Fibroblast of gingiva (primary cell): ENCODE measurements at regions not wholly inside any gene's neighbourhood (a gene's known extent, or its start where the extent isn't known, plus 50 kb on each side); places are given as distances from the start of the nearest gene placed in this dataset.

Experiments used
- DNase-seq: peaks from one replicate; pipeline ENCODE4 v3.0.0-alpha.2; 2011; ENCODE audit warnings: low read depth

DNA sequence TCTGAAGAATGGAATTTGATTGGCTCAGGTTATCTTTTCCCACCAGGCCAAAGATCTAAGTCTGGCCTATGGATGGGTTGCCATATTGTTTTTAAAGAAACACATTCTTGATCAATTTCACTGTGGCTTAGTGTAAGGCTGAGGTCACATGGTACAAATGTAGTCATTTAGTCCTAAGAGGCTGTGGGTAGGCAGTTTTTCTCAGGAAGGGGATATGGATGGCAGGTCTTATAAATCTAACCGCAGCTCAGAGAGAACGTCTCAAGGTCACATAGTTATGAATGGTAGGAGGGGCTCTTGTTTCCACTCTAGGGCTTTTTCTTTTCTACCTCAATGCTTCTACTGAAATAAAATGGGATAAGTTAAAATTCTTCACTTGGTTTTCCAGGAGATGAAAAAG lies 128.6 kb upstream of the ACTBL2 start:
- no peak for DNase-seq

DNA sequence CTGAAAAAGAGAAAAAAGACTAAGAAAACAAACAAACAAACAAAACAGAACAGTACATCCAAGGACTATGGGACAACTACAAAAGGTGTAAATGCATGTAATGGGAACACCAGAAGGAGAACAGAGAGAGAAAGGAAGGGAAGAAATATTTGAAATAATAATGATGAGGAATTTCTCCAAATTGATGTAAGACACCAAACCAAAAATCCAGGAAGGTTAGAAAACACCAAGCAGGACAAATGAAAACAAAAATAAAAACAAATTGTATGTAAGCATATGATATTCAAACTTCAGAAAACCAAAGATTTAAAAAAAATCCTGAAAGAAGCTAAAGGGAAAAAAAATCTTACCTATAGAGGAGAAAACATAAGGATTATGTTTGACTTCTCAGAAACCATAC lies 125.9 kb upstream of the ACTBL2 start:
- DNase-seq: no peak

DNA sequence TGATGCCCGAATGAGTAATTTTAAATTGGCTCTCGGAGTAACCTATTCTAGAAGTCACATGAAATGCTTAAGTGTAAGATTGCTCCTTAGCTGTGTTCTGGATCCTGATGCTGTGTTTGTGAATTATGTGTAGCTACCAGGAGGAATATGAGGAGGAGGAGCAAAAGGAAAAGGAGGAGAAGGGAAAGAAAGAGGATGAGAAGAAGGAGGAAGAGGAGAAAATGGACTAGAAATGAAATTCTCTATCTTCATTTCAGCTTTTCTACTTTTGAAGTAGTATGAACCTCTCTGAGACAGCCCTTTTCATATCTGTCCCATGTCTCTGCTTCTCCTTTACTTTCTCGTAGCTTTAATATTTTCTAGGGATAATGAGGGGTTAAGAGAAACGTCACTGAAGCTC lies 119.4 kb upstream of the ACTBL2 start:
- DNase-seq: no peak

DNA sequence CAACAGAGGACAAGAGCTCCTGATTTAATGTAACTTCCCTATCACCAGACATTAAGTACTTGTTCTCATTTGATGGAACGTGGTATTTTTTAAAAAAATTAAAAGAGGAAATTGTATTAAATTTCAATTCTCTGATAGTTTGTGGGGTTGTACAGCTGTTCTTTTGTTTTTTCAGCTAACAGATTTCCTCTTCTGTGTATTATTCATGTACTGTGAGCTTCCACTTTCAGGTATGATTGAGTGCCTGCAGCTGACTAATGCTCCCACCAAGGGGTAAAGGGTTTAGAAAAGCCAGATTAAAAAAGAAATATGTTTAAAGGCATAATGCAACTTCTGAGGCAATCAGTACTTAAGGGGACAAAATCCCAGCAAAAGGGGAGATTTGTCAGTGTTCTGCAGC lies 117.7 kb upstream of the ACTBL2 start:
- no peak for DNase-seq

DNA sequence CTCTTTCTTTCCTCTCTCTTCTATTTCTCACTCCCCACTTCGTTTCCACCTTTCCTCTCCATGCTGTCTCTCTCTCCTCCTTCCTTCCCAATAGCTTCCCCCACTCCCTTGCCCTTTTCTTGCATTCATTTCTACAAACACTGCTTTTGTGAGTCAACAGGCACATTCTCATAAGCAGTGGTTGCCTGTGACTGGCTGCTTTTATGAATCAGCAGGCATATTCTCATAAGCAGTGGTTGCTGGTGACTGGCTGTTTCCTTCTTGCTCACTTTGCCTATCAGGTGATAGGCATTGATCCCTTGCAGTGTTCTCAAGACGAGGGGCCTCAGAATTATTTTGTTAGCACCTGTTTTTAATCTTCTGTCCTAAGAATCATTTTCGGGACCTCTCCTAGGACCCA lies 116.1 kb upstream of the ACTBL2 start:
- DNase-seq: peak; percentile 20

DNA sequence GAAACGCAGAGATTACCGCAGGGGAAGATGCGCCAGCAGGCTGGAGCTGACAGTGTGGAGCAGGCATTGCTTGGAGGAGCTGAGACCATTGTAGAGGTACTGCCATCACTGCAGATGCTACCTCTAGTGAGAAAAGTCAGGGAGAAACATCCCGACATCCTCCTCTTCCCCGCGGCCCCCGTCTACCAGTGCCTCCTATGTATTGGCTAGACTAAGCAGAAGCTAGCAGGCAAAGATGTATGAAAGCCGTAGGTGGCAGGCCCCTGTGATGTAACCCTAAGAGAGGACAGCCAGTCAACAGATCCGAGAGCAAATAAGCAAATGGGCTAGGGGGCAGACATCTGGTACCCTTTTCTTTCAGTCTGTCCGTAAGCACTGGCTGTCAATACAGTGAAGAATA lies 115.5 kb upstream of the ACTBL2 start:
- no peak for DNase-seq

DNA sequence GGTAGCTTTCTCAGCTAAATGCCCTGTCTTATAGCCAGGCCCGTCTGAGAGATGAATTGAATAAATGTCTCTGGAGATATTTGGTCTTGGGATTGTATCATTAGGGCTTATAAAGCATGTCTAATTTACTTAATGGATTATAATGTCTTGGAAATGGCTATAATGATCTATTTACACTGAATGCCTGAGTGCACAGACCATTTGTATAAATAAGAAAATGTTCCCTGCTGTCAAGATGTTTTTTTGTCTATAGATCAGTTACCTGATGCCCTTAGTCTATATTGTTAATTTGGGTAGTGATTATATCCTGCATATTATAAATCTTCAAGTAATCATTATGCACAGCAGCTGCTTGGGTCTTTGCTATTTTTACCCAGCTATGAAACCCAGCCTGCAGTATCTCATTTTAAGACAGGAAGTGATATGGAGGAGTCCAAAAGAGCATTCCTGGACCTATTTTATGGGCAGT lies 112.9 kb upstream of the ACTBL2 start:
- no peak for DNase-seq

DNA sequence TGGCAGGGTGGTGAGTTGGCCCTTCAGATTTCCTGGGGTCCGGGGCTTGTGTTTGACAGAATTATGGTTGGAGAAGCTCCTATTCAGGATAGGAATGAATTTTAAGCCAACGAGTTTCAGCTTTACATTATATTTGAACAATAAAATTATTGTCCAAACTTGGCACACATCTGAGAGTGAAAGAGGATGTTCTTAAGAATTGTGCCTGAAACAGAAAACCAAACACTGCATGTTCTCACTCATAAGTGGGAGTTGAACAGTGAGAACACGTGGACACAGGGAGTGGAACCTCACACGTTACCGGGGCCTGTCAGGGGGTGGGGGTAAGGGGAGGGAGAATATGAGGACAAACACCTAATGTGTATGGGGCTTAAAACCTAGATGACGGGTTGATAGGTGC lies 111.8 kb upstream of the ACTBL2 start:
- DNase-seq: no peak

DNA sequence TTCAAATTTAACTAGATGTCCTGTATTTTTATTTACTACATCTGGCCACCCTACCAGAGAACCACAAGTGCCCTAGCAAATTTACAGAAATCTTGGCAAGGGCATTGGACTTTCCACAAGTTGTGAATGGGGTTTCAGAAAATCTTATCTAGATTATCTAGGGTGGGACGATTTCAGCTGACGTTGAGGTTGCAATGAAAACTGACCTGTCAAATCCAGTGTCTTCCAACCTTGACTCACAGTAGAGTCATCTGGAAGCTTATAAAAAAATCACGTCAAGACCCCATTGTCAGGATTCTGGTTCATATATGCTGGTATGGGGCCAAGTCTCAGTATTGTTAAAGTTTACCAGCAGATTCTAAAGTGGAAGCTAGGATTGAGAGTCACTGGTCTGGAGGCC lies 109.6 kb upstream of the ACTBL2 start:
- DNase-seq: no peak

DNA sequence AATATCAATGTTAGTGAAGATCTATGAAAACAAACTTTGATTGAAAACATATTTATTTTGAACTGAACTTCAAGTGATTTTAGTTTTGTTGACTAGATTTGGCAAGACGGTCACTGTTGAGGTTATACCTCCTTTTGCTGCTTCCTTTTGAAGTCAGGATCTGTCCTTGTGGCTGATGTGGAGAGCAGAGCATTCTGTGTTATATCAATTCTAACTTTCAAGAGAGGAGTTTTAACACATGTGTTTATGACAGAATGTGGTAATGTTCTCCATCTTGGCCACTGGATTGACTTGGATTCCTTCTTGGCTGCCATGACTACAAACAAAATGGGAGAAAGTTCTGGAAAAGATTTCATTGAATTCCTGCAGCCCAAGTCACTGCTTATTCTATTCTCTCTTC lies 104.0 kb upstream of the ACTBL2 start:
- no peak for DNase-seq

DNA sequence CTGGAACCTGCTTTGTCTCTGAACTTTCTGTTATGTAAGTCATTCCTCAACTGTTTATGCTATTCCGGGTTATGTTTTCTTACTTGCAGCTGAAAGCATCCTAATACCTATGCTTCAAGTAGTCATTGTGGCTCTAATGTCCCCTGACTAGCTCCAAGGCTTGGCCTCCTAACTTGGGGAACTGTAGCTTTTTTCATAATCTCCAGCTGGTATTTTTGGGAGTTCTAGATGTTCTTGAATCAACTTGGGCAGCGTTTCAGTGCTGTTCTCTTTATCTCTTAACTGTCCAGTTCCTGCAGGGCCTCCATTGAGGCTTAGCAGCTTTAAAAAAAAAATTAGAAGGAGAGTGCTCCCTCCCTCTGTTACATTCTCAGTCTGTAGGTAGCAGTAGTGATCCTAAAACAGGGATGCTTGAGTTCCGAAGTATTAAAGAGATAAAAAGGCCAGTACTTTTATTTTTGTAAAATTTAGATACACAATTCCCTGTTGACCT lies 100.0 kb upstream of the ACTBL2 start:
- DNase-seq: no peak

DNA sequence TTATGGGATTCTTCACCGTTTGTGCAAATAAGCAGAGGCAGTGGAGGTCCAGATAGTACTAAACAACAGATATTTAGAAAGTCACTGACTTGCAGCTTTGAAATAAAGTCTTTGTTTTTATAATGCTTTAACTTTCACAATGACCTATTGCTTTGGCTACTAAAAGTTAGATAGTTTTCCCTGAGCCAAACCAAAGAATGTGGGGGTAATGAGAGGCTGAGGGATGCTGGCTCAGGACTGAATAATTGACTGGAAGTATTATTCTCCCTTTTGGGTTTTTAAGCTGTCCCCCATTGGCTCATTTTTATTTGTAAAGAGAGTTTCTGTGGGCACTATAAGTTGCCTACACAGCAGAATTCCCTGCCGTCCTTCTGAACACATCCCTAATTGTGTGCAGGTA lies 99.2 kb upstream of the ACTBL2 start:
- peak; percentile 23 for DNase-seq

DNA sequence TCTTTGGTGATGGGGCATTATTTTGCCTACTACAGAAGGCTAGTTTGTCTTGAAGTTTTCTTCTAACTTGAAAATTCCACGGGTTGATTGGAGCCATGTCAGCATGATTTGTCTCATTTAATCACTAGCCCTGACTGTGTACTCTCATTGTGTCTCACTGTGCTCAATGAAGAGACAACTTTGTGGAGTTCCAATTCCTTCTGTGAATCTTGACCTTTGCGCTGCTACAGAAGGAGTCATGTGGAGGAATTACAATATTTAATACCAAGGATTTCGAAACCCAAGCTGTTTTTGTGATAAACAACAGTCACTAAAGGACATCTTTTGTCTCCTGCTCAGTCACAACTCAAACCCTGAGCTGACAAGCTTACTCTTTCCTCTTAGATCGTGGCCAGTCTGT lies 98.6 kb upstream of the ACTBL2 start:
- peak; percentile 30 for DNase-seq

DNA sequence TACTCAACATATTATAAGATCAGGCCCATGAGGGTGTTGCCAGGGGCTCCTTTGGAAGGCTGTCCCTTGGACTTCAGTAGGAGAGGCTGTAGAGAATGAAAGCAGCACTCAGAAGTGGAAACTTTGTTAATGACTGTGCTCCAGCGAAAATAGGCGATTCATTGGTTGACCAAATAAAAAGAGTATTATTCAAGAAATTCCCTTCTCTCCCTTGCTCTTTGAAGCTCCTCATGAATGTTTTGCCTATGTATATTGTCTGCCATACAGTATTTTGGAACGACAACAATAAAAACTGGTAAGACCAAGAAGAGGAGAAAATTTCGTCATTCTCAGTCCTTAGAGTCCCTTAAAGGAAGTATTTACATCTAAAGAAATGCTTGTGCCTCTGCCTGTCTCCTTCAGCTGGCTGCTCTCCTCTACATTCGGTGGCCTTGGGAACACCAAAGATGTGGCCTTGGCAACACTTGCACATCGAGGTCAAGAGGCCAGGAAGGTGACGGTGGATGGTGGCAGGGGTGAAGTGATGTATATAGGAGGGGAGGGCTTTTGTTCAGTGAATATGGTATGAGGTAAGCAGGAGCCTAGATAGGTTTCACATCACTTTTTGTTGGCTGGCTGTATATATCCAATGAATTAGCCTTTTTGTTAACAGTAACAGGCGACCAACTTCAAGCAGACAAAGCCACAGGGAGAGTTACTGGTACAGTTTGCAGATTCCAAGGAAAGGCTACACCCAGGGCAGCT lies 95.0 kb upstream of the ACTBL2 start:
- DNase-seq: no peak

DNA sequence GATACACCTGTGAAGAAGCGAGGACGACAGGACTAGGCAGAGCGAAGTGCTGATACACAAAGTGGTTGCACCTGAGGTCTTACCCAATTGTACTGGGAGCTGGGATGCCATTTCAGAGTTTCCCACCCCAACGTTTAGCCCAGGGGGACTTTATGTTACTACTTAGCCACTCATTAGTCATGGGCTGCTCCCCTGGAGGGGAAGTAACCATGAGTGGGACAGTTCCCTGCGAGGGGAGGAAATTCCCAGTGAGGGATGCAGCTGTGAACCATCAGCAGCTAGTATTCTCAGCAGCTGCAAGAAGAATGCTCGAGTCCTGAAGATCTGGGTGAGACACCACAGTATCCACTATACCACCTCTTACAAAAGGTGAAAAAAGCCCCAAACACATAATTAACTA lies 93.7 kb upstream of the ACTBL2 start:
- no peak for DNase-seq

DNA sequence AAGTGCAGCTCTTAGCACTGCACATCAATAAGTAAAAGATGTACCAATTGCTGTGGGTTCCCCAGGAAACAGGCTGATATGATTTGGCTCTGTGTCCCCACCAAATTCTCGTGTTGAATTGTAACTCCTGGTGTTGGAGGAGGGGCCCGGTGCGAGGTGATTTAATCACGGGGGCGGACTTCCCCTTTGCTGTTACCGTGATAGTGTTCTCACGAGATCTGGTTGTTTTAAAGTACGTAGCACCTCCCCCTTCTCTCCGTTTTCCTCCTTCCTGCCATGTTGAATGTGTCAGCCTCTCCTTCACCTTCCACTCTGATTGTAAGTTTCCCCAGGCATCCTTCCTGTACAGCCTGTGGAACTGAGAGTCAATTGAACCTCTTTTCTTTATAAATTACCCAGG lies 93.2 kb upstream of the ACTBL2 start:
- DNase-seq: no peak

DNA sequence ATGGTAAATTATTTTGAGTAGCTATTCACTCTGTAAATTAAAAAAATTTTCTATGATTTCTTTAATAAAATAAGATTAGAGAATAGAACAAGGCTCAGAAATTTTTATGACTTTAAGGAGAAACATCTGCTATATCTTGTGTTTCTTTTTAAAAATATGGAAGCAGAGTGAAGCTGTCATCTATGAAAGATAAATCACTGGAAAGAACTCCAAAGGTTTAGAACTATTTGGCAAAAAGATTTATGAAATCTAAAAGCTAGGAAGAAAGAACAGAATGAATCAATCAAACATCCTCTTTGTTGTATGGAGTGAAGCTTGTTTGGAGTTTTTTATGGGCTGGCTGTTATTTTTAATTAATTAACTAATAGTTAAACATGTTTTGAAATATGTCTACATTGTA lies 89.8 kb upstream of the ACTBL2 start:
- no peak for DNase-seq

DNA sequence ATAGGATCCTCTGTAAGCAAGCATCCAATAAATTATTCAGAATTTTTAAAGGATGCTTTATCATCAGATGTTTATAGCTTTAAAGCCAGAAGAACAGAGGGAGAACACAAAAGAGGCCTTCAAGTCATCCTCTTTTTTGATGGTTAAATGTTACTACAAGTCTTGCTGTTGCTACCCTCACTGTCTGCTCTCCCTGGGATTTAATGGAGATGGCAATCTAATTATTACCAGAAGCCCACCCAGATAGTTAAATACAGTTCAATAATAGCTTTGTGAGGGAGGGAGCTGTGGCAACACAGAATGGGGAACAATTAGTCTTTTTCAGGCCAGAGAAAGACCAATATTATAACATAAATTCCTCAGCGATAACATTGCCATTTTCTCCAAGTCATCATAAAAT lies 87.0 kb upstream of the ACTBL2 start:
- DNase-seq: no peak

DNA sequence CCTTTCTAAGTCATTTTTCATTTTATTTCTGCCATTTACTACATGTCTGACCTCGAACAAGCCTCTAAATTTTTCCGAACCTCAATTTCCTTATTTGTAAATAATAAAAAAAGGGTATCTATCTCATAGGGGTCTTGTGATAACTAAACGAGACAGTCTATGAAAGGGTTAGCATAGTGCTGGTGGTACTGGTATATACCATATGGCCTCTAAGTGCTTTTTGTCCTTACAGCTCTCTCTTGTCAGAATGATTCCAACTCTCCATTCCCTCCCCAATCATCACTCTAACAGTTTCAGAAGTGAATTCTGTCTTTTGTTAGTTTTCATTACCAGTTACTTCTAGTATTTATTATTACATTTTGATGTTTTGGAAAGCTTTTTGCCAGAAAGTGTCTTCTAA lies 85.5 kb upstream of the ACTBL2 start:
- no peak for DNase-seq

DNA sequence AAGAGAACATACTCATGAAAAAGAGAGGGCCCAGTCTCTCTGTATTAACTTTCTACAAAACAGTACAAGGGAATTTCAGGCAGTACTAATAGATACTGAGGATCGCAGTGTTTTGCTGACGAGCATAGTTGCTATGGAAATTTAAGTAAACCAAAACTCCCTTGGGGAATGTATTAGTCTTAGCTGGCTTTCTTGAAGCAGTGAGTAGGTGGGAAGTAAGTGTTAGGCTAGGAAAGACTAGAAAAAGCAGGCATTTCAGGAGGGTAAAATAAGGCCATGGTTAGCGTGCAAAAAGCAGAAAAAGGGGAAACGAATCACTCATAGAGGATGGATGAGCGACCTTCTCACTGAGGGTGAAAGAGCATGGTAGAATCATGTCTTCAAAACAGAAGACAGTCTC lies 84.3 kb upstream of the ACTBL2 start:
- peak; percentile 81 for DNase-seq

DNA sequence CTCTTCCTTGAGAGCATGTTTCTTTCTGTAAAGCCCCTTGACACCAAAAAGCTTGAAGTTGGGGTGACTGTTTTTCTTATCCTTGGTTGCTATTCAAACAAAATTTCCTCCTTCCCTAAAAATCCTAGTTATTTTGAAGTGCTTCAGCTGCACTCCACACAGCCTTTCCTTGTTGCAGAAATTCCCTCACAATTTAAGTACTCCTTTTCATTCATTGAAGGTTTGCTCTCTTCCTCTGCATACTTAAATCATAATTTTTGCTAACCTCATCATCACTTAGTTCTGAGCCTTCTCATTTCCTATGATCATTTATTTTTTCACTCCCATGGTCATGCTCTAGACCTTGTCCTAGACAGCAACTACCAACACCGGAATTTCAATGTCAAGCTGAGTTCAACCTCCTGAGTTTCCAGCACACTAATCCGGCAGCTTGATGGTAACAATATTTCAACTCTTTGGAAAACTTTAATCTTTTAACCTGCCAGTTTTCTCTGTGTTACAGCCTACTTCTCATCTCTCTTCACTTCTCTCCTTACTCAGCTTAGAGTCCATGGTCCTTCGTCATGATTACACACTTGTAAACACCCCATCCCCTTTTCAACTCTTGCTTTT lies 78.7 kb upstream of the ACTBL2 start:
- DNase-seq: no peak

DNA sequence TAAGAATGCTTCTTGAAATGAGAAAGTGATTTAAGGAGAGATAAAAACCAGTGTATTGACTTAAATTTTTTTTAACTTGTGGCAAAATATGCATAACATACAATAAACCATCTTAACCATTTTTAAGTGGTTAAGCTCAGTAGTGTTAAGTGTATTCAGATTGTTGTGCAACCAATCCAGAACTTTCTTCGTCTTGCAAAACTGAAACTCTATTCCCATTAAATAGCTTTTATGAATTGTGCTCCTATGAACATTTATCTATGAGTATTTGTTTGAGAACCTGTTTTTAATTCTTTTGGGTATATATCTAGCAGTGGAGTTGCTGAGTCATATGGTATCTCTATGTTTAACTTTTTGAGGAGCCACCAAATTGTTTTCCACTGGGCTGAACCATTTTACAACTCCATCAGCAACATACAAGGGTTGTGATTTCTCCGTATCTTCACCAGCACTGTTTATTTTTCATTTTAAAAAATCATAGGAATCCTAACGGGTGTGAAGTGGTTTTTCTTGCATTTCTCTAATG lies 76.6 kb upstream of the ACTBL2 start:
- peak; percentile 38 for DNase-seq

DNA sequence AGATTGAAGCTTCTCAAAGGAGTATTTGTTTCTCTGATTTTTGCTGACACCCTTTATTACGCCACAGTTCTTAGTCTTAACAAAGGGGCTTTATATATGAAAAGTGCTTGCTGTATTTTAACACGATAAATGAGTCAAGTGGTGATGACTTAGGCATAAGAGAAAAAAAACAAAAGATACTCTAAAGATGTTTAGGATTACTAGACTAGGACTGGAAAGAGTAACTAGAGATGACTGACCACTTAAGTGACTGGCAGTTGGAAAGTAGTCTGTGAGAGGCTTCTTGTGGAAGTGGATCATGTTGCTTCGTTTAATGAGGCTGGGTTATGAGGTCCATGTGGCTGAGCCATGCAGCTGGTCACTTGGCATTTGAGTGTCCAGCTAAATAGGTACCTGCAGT lies 69.4 kb upstream of the ACTBL2 start:
- DNase-seq: no peak

DNA sequence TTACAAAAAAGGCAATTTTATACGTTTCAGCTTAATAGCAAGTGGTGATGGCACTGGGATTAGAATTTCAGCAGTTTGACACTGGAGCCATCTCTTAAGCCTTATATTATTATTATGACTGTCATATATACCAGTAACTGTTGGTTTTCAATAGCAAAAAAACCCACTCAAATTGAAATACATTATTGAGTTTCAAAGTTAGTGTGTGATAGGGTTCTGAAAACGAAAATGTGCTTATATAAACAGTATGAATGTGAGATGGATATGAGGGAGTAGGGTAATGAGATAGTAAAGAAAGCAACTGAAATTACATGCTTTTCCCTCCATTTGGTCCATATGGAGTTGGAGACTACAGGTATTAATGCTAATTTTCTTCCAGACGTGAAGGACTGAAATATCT lies 68.6 kb upstream of the ACTBL2 start:
- DNase-seq: no peak
